HUES6 (cell line): ENCODE measurements at regions not wholly inside any gene's neighbourhood (a gene's known extent, or its start where the extent isn't known, plus 50 kb on each side); places are given as distances from the start of the nearest gene placed in this dataset.

Source experiments
- H3K27ac ChIP-seq: 2 replicates; pipeline ENCODE4 v1.7.0; 2013; ENCODE audit warnings: low read depth, mild to moderate bottlenecking, low read length, inconsistent platforms
- H3K27me3 ChIP-seq: 2 replicates; pipeline ENCODE4 v1.6.1; 2013; ENCODE audit warnings: low read length; ENCODE audit not compliant: control insufficient read depth, insufficient read depth
- H3K36me3 ChIP-seq: 2 replicates; pipeline ENCODE4 v1.6.1; 2013; ENCODE audit warnings: low read length; ENCODE audit not compliant: control insufficient read depth, insufficient read depth
- H3K4me1 ChIP-seq: 2 replicates; pipeline ENCODE4 v1.6.1; 2013; ENCODE audit warnings: low read length; ENCODE audit not compliant: control insufficient read depth, insufficient read depth
- H3K4me3 ChIP-seq: 2 replicates; pipeline ENCODE4 v1.5.1; 2013; ENCODE audit warnings: low read depth, low read length
- H3K9ac ChIP-seq: one replicate; pipeline ENCODE4 v1.6.1; 2013; ENCODE audit warnings: mild to moderate bottlenecking, low read length
- H3K9me3 ChIP-seq: 2 replicates; pipeline ENCODE4 v1.6.1; 2013; ENCODE audit warnings: low read depth, low read length; ENCODE audit not compliant: control insufficient read depth, insufficient read depth

DNA sequence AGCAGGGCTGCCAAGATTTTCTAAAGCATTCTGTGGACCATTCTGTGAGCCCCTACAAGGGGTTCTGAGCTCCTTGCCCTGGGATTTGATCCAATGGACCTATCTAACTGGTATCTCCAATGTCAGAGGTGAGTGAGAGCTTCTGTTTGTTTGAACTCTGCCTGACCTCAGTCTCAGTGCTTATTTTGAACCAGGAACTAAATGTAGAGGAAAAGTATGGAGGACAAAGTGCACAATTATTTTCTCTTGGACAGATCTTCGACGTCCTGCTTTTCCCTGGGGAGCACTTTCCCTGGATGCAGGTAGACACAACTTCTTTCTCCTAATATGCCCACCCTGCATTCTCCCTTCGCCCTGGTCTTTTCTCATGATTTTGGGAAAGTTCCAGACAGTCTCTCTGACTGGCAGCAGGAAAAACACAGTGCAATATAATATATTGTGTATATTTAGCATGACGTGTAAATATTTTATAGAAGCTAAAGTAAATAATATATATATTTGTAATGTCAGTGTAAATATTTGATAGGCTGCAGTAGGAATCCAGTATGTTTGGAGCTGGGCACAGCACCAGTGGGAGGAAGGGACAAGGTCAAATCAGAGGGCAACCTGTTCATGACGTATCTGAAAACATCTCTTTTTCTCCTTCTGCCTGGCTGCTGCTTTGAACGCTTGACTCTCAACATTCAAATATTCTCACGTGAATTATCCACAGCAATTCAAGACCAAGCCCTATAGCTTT, 184.0 kb upstream of the LYZL1 start:
- H3K9me3 ChIP-seq, result peaks cover 14% of the 10 kb centered on the region; the same call in 1 of the 2 replicates
- H3K36me3 ChIP-seq, result no peaks in the 10 kb centered on the region
- no peaks in the 10 kb centered on the region for H3K27me3 ChIP-seq
- no peak overlapping the region; the same call in 1 of the 2 replicates for H3K27ac ChIP-seq
- H3K4me1 ChIP-seq, result peaks cover 16% of the 10 kb centered on the region
- H3K9ac ChIP-seq, result no peak overlapping the region
- no peak overlapping the region for H3K4me3 ChIP-seq

DNA sequence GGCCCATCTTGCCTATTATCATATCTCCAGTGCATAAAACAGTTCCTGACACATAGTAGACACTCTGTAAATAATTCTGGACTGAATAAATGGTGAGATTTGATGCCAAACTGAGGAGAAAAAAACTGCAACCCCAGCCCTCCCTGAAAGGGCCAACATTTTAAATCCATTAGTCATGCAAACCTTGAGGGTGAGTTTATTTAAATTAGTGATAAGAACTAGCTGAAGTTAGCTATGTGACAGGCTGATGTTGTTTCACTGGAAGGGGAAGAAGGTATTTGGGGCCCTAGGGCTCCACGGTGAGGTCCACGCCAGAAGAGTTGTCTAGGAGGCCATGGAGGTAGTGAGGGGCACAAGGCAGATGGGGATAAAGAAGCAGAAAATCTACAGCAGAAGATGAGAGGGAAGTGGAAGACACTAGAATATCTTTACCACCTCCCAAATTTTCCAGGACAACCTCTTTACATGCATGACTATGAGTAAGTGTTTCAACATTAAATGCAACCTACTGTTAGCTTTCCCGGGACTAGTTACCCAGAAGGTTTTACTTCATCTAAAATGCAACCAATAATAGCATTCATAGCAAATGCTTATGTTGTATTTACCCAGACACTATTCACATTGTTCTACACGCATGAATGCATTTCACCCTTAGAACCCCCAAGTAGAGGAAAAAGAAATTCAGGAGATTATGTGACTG, 183.2 kb upstream of the LYZL1 start:
- H3K27me3 ChIP-seq, result no peaks in the 10 kb centered on the region
- peak overlapping the region; percentile 3; the same call in 1 of the 2 replicates for H3K4me3 ChIP-seq
- H3K36me3 ChIP-seq, result no peaks in the 10 kb centered on the region
- peaks cover 22% of the 10 kb centered on the region for H3K4me1 ChIP-seq
- no peak overlapping the region for H3K9ac ChIP-seq
- H3K27ac ChIP-seq, result no peak overlapping the region; the same call in 1 of the 2 replicates
- peaks cover 14% of the 10 kb centered on the region; the same call in 1 of the 2 replicates for H3K9me3 ChIP-seq

DNA sequence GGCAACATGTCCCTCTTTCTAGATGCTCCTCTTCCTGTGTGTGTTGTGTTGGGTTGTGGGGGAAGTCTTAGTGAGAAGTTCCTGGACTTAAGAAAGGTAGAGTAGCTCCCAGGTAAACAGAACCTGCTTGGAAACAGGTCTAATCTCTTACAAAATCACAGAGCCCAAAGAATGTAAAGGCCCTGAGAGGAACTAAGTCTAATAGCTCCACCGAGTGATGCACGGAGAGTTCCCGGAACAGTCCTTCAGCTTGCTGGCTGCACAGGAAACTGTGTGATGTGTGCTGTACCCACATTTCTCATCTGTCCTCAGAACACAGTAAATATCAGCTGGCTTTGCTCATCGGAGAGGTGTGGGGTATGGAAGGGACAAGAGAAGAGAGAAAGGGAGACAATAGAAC, 182.6 kb upstream of the LYZL1 start:
- H3K36me3 ChIP-seq, result no peaks in the 10 kb centered on the region
- H3K4me3 ChIP-seq, result no peak overlapping the region
- H3K27ac ChIP-seq, result no peak overlapping the region
- no peak overlapping the region for H3K9ac ChIP-seq
- no peaks in the 10 kb centered on the region for H3K27me3 ChIP-seq
- H3K9me3 ChIP-seq, result peaks cover 14% of the 10 kb centered on the region; the same call in 1 of the 2 replicates
- H3K4me1 ChIP-seq, result peaks cover 22% of the 10 kb centered on the region

- H3K4me1 ChIP-seq, result peaks cover 22% of the 10 kb centered on the region
- H3K27ac ChIP-seq, result peak overlapping the region; percentile 66; the same call in 1 of the 2 replicates
- H3K9ac ChIP-seq, result no peak overlapping the region
- no peaks in the 10 kb centered on the region for H3K36me3 ChIP-seq
- H3K4me3 ChIP-seq, result no peak overlapping the region
- H3K27me3 ChIP-seq, result no peaks in the 10 kb centered on the region
- peaks cover 10% of the 10 kb centered on the region; the same call in 1 of the 2 replicates for H3K9me3 ChIP-seq
These were observed 180.9 kb upstream of the LYZL1 start for GRCh38 chr10:29107866-29108498.

GRCh38 chr10:29109707-29110571, 178.9 kb upstream of the LYZL1 start:
- H3K9me3 ChIP-seq, result no peaks in the 10 kb centered on the region
- H3K36me3 ChIP-seq, result no peaks in the 10 kb centered on the region
- peaks cover 31% of the 10 kb centered on the region for H3K4me1 ChIP-seq
- H3K27ac ChIP-seq, result peak overlapping the region; percentile 73; the same call in 1 of the 2 replicates
- H3K27me3 ChIP-seq, result no peaks in the 10 kb centered on the region
- peak overlapping the region; percentile 69 for H3K9ac ChIP-seq
- no peak overlapping the region for H3K4me3 ChIP-seq

- Histone ChIP-seq H3K36me3 (no peaks in the 10 kb centered on the region), H3K4me1 (peaks cover 19% of the 10 kb centered on the region; the same call in 1 of the 2 replicates), H3K9ac (peak overlapping the region; percentile 68), H3K9me3 (peaks cover 26% of the 10 kb centered on the region), H3K4me3 (no peak overlapping the region), H3K27ac (peak overlapping the region; percentile 66; the same call in 1 of the 2 replicates), H3K27me3 (no peaks in the 10 kb centered on the region)
These were observed 175.8 kb upstream of the LYZL1 start for GRCh38 chr10:29112827-29113615.

GRCh38 chr10:29113616-29113945, 175.3 kb upstream of the LYZL1 start:
- Histone ChIP-seq H3K4me1 (peaks cover 19% of the 10 kb centered on the region; the same call in 1 of the 2 replicates), H3K36me3 (no peaks in the 10 kb centered on the region), H3K27me3 (no peaks in the 10 kb centered on the region), H3K9me3 (peaks cover 31% of the 10 kb centered on the region), H3K9ac (peak overlapping the region; percentile 68), H3K27ac (peak overlapping the region; percentile 66; the same call in 1 of the 2 replicates), H3K4me3 (no peak overlapping the region)

GRCh38 chr10:29114141-29114540, 174.7 kb upstream of the LYZL1 start:
- Histone ChIP-seq H3K27me3 (no peaks in the 10 kb centered on the region), H3K9me3 (peaks cover 31% of the 10 kb centered on the region), H3K27ac (peak overlapping the region; percentile 66; the same call in 1 of the 2 replicates), H3K36me3 (no peaks in the 10 kb centered on the region), H3K9ac (peak overlapping the region; percentile 68), H3K4me1 (peaks cover 21% of the 10 kb centered on the region; the same call in 1 of the 2 replicates), H3K4me3 (no peak overlapping the region)

- H3K36me3 ChIP-seq, result no peaks in the 10 kb centered on the region
- H3K27ac ChIP-seq, result no peak overlapping the region
- no peak overlapping the region for H3K9ac ChIP-seq
- H3K27me3 ChIP-seq, result no peaks in the 10 kb centered on the region
- no peak overlapping the region for H3K4me3 ChIP-seq
- peaks cover 31% of the 10 kb centered on the region for H3K9me3 ChIP-seq
- H3K4me1 ChIP-seq, result peaks cover 18% of the 10 kb centered on the region; the same call in 1 of the 2 replicates
These were observed 171.1 kb upstream of the LYZL1 start for GRCh38 chr10:29117781-29118180.

DNA sequence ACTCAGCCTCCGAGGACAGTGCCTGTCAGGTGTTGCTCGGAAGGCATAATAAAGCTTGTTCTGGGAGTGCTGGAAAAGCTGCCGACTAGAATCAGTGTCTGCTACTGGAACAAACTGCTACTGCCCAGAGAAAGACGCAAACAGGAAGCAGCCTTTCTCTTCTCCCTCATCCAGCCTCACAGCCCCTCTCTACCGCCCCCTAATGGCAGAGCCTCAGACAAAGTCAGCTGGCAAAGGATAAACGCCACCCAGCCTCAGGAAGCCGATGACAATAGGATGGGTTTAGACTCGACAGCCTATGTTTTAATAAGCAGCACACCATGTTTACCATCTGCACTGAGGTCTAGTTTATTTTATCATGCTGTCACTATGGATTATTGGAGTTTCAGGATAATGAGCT, 169.5 kb upstream of the LYZL1 start:
- Histone ChIP-seq H3K4me1 (peaks cover 7% of the 10 kb centered on the region; the same call in 1 of the 2 replicates), H3K4me3 (no peak overlapping the region), H3K9me3 (peaks cover 31% of the 10 kb centered on the region), H3K27me3 (no peaks in the 10 kb centered on the region), H3K36me3 (no peaks in the 10 kb centered on the region), H3K27ac (no peak overlapping the region), H3K9ac (no peak overlapping the region)
